GM21390 (cell line): ENCODE measurements at regions not wholly inside any gene's neighbourhood (a gene's known extent, or its start where the extent isn't known, plus 50 kb on each side); places are given as distances from the start of the nearest gene placed in this dataset.

Experiments used
- ATAC-seq: cut with Tn5 transposase; IDR thresholded peaks from one replicate; pipeline ENCODE4 v1.9.1; 2021; ENCODE audit not compliant: unreplicated experiment

DNA sequence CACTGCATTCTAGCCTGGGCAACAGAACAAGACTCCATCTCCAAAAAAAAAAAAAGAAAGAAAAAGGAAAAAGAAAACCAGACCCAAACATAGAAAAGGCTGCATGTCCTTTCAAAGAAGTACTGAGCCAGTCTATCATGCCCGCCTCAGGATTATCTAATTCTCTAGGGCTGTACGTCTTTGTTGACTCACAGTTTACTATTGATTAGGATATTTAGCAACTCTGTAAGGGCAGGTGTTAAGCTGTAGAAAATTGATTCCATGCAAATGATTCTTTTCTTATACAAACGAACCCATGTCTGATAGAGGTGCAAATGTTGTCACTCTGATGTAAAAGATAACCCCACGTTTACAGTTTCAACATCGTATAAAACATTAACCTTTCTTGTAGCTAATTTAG is 209.0 kb downstream of the TTLL2 start:
- no peak for ATAC-seq

DNA sequence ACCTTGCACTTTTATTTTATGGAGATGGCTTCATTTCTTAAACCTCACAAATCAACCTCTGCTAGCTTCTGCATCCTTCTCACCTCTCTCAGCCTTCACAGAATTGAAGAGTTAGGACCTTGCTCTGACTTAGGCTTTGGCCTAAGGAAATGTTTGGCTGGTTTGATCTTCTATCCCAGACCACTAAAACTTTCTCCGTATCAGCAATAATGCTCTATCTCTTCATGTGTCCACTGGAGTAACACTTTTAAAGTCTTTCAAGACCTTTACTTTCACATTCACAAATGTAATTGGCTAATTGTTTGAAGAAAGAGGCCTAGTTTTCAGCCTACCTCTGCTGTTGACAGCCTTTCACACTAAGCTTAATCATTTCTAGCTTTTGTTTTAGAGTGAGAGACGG is 212.9 kb downstream of the TTLL2 start:
- no peak for ATAC-seq

DNA sequence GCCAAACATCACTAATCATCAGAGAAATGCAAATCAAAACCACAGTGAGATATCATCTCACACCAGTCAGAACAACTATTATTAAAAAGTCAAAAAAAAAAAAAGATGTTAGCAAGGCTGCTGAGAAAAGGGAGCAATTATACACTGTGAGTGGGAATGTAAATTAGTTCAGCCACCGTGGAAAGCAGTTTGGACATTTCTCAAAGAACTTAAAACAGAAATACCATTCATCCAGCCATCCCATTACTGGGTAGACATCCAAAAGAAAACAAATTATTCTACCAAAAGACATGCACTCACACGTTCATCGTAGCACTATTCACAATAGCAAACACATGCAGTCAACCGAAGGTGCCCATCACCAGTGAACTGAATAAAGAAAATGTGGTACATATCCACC is 213.9 kb downstream of the TTLL2 start:
- no peak for ATAC-seq

DNA sequence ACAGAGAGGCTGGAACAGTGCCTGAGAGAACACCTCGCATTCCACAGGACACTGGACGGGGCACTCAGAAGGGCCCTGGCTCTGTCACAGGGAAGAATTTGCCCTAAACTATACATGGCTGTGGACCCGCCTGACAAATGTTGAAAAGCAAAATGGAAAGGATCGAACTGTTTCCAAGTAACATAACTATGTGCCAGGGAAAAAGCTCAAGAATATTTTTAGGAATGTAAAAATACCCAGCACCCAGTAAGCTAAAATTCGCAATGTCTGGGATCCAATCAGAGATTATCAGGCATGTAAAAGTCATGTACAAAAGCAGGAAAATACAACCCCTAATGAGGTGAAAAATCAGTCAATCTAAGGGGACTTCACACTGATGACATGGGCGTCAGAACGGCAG is 215.9 kb downstream of the TTLL2 start:
- no peak for ATAC-seq

GRCh38 chr6:167541544-167541943 is 216.7 kb downstream of the TTLL2 start:
- no peak for ATAC-seq

DNA sequence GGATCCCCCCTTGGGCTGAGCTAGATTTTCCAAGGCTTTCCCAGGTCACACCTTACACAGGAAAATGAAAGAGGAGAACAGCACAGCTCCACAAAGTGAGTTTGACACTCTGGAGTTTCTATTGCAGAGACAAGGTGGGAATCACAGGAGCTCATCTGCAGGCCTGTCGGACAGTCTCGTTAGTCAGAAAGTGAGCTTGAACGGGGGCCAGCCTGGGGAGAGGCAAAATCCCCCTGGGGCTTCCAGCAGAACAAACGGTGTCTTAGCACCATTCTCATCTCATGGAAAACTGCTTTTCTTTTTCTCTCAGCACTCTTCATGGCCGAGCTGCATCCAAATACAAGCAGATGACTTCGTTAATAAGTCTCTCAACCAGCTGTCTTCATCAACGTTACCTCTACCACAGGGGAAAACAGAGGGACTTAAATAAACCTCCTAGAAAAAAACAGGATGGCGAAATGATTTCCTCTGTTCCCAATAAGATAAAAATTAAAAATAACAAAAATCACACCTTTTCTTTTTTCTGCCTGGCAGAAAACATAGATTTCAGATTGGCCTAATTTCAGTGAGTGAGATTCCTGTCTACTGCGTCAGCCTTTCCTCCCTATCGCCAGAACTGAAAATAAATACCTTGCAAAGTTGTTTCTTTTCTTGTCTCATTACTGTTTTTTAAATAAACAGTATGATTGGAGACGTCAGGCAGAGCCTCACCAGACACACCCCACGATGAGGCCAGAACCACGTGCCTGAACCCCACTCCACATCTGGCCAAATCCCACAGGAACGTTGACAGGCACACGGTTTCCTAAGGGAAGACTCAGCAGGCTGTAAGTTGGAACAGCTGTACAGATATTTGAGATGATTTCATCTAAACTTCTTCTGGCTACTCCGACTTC is 219.0 kb downstream of the TTLL2 start:
- no peak for ATAC-seq

DNA sequence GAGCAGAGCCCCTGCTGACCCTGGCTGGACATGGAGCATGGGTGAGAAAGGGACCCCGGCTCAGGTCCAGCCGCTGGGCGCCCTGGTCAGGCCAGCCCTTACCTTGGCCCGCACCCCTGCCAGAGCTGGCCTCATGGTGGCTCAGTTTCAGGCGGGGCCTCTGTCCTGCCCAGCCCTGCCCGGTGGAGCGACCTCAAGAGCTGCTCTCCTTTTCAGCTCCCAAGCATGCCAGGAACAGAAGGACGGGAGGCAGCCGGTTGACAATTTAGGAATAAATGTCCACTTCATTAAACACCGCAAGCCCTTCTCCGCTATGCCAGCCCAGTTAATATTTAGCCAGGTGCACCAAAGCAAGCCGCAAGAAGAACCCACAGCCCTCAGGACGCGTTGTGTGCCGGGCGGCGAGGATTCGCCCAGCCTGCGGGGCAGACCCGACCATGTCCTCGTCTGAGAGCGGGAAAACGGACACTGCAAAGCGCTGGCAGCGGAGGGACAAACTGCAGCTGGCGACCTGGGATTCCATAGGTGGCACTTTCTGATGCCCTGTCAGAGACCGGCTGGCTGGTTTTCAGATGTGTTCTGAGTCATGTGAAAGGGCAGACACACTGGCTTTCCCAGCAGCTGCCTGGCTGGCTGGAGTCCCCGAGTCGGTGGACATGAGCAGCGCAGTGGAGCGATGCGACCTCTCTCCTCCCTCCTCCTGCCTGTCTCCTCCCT is 221.9 kb downstream of the TTLL2 start:
- ATAC-seq: no peak

DNA sequence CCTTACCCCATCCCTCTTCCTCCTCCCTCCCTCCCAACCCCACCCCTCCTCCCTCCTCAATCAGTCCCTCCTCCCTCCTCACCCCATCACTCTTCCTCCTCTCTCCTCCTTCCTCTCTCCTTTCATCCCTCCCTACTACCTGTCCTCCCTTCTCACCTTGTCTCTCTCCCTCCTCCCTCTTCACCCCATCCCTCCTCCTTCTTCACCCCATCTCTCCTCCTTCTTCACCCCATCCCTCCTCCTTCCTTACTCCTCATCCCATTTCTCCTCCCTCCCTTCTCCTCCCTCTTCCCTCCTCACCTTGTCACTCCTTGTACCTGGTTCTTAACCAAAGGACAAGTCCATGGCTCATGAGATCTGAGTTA is 222.4 kb downstream of the TTLL2 start:
- no peak for ATAC-seq

DNA sequence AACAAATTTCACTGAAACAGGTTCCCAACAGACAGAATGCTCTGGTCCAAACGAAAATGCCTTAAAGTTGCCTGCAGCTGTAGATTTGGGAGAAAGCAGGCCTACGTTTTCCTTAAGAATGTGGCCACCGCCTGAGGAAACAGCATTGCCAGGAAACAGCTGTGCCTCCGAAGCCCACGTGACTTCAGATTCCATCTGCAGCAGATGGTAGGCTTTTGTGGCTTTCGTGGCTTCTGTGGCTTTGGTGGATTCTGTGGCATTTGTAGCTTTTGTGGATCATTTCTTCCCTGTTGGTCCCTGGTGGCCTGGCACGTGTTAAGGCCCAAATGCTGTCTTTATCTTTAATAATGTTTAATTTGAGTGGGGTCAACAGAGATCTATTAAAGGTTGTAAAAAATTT is 222.9 kb downstream of the TTLL2 start:
- ATAC-seq: no peak

- no peak for ATAC-seq
These were observed 223.6 kb downstream of the TTLL2 start for GRCh38 chr6:167548451-167548850.

DNA sequence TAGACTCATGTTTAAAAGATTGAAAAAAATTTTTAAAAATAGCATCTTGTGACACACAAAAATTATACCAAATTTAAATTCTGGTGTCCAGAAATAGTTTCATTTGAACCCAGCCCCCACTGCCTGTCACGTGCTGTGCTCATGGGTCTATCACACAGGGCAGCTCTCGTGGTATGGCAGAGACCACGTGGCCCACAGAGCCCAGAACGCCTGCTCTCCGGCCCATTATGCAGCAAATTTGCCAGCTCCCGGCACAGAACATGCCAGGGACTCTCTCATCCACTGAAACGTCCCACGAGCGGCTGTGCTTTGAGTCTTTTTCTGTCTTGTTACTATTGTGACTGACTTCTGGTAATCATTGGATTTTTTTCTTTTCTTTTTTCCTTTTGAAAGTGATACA is 224.3 kb downstream of the TTLL2 start:
- ATAC-seq: no peak

- no peak for ATAC-seq
These were observed 226.2 kb downstream of the TTLL2 start for GRCh38 chr6:167550941-167551627.

DNA sequence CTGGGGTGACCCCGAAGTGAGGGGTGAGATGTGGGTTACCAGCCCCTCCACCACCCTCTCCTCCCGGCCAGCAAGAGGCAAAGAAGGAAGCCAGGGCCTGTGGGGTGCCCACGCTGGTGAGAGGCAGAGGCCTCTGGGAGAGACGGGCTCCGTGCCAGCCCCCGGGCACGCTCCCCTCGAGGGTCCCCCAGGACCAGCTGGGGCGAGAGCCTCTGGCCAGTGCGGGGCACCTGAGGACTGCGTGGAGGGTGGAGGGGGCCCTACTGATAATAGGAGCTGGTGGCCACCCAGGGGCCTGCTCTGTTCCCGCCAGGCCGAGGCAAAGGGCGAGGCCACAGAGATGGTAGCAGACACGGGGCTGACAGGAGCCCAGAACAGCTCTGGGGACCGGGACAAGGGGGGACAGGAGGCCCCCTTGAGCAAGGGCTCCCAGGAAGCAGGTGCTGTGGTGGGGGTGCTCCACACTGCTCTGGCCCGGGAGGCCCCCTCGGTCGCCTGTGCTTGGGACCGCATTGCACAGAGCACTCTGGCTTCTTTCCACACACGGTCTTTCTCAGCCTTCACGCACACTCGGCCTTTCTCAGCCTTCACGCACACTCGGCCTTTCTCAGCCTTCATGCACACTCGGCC is 226.9 kb downstream of the TTLL2 start:
- ATAC-seq: no peak

GRCh38 chr6:167552258-167552630 is 227.4 kb downstream of the TTLL2 start:
- no peak for ATAC-seq

GRCh38 chr6:167552961-167553735 is 228.3 kb downstream of the TTLL2 start:
- ATAC-seq: no peak

- ATAC-seq: no peak
These were observed 228.8 kb downstream of the TTLL2 start for GRCh38 chr6:167553736-167554119.

DNA sequence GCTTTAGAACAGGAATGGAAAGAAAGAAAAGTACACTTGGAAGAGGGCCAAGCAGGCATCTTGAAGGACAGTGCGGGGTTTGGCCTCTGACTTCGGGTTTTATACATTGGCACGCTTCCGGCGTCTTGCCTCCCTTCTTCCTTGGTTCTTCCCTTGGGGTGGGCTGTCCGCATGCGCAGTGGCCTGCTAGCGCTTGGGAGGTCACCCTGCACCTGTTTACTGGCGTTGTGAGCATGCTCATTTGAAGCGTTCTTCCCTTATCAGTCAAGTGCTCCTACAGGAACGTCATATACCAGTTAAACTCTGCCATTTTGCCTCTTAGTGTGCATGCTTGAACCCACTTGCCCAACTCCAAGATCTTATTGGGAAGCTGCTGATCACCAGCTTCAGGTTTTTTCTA is 230.0 kb downstream of the TTLL2 start:
- ATAC-seq: no peak

DNA sequence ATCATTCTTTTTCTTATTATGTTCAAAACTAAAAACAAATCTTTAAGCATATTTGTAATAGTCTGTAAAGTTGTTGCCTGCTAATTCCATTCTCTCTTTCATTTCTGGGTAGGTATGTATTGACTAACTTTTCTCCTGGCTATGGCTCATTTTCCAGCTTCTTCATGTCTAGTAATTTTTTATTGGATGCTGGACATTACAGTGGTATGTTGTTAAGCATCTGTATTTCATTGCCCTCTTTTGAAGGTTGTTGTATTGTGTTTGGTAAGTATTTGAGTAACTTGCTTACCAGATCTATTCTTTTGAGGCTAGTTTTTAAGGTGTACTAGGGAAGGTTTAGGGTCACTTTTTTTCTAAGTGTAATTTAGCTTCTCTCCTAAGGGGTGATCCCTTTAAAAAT is 230.9 kb downstream of the TTLL2 start:
- ATAC-seq: no peak

- no peak for ATAC-seq
These were observed 232.8 kb downstream of the TTLL2 start for GRCh38 chr6:167557675-167558074.

DNA sequence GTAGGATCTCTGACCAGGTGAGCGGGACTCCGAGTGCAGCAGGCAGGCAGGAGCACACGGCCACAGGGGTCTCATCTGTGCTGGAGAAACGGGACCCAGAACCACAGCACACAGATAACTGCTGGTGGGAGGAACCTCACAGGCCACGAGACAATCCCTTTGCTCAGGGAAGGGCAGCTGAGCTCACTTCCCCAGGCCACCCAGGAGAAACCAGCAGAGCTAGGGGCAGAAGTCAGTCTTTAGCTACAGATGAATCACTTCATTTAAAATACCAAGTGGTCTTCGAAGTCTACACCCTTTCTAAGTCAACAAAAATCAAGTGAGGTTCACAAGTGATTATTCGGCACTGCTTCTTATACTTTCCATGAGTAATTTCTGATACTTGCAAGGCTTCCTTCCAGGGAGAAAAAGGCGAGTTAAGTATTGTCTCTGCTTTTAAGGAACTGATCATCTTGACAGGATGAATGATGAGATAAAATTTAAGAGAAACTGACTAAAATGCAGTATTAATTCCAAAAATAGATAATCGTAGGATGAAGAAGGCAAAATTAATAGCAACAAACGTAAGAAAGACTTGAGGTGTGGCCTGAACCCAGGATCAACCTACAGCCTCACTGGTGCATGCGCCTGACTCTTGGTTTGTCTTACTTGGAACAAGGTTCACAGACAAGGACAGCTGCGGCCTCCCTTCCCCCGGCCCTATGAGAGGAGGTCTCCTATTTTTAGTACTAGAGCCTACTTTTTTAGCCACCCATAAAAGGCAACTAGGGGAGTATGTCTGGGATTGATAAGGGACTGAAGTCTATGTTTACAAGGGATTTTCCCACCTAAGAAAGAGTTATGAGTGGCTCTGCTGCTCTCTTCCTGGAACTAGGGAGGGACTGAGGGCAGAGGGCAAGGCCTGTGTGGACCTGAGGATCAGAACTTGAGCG is 233.6 kb downstream of the TTLL2 start:
- no peak for ATAC-seq
